ENCODE measurements at regions not wholly inside any gene's neighbourhood (a gene's known extent, or its start where the extent isn't known, plus 50 kb on each side); places are given as distances from the start of the nearest gene placed in this dataset.

DNA sequence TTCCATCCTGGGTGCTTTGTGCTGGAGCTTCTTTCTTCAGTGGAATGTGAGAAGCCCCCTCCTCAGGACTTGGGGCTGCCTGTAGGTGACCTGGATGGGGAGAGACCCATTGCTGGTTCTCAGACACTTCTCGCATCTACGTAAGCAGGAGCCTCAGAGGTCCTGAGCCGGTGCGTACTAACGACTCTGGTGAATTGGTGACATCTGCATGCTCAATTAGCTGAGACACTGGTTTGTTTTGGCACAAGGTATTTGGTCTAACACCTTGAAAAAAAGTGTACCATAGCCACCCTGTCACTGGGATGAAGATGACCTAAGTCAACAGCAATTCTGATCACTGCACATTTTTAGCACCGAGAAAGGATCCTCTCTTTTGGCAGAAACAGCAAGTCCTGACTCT lies 57.7 kb downstream of the LRRC30 start:
- DNase-seq (ENCODE audit: low spot score in 2 of 2, unreplicated experiment in 2 of 2) = no peak
- Mint-ChIP-seq H3K36me3 (no peaks in the 10 kb centered on the region), H3K27me3 (ENCODE audit: low read depth) (no peaks in the 10 kb centered on the region), H3K4me1 (peaks cover 13% of the 10 kb centered on the region), H3K4me3 (no peak overlapping the region), H3K27ac (no peak overlapping the region), H3K9me3 (peaks cover 13% of the 10 kb centered on the region)
- TF ChIP-seq, protein P1, sequence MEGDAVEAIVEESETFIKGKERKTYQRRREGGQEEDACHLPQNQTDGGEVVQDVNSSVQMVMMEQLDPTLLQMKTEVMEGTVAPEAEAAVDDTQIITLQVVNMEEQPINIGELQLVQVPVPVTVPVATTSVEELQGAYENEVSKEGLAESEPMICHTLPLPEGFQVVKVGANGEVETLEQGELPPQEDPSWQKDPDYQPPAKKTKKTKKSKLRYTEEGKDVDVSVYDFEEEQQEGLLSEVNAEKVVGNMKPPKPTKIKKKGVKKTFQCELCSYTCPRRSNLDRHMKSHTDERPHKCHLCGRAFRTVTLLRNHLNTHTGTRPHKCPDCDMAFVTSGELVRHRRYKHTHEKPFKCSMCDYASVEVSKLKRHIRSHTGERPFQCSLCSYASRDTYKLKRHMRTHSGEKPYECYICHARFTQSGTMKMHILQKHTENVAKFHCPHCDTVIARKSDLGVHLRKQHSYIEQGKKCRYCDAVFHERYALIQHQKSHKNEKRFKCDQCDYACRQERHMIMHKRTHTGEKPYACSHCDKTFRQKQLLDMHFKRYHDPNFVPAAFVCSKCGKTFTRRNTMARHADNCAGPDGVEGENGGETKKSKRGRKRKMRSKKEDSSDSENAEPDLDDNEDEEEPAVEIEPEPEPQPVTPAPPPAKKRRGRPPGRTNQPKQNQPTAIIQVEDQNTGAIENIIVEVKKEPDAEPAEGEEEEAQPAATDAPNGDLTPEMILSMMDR (IDR thresholded peaks at IDR 0.05; ENCODE audit: unreplicated experiment) = no peak

DNA sequence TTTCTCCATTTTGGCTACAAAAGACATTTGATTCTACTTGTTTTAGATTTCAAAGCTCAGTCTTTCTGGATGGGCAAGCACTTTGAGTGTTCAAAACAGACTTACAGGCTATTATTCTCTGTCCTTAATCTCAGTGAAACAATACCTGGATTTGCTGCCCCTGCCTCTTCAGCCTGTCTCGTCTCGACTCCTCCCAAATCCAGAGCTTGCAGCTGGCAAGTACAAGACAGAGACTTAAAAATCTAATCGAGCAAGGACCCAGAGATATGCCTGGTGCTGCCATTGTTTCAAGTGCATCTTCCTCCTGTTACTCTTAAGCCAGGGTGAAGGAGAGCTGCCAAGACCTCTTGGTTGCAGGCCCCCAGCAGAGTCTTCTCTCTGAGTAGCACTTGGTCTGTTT lies 59.2 kb downstream of the LRRC30 start:
- Mint-ChIP-seq H3K36me3 (peaks cover 1% of the 10 kb centered on the region), H3K4me3 (no peak overlapping the region), H3K27ac (no peak overlapping the region), H3K4me1 (peaks cover 13% of the 10 kb centered on the region), H3K27me3 (ENCODE audit: low read depth) (no peaks in the 10 kb centered on the region), H3K9me3 (peaks cover 21% of the 10 kb centered on the region)
- TF ChIP-seq, protein P1 (IDR thresholded peaks at IDR 0.05; ENCODE audit: unreplicated experiment) = no peak
- DNase-seq (ENCODE audit: low spot score in 2 of 2, unreplicated experiment in 2 of 2) = no peak

DNA sequence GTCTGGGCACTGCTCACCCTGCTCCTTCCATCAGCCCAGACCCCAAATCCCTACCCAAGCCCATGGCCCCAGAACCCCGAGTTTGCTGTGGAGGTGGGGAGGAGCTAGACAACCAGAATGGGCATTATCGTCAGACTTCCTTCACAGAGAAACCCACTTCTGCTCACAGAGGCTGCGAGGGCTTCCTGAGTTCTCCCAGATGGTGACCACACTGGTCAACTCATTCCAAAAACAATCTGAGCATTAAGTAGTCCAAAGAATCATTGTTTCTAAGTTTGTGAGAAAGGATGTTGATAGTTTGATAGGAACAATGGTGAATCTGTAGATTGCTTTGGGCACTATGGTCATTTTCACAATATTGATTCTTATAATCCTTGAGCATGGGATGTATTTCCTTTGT lies 60.2 kb downstream of the LRRC30 start:
- no peak overlapping the region for H3K4me3 Mint-ChIP-seq
- H3K27ac Mint-ChIP-seq = no peak overlapping the region
- peaks cover 2% of the 10 kb centered on the region for H3K36me3 Mint-ChIP-seq
- H3K9me3 Mint-ChIP-seq = peaks cover 30% of the 10 kb centered on the region
- H3K4me1 Mint-ChIP-seq = peaks cover 13% of the 10 kb centered on the region
- TF ChIP-seq, protein P1 (IDR thresholded peaks at IDR 0.05; ENCODE audit: unreplicated experiment) = no peak
- no peaks in the 10 kb centered on the region for H3K27me3 Mint-ChIP-seq (ENCODE audit: low read depth)
- no peak for DNase-seq (ENCODE audit: low spot score in 2 of 2, unreplicated experiment in 2 of 2)

DNA sequence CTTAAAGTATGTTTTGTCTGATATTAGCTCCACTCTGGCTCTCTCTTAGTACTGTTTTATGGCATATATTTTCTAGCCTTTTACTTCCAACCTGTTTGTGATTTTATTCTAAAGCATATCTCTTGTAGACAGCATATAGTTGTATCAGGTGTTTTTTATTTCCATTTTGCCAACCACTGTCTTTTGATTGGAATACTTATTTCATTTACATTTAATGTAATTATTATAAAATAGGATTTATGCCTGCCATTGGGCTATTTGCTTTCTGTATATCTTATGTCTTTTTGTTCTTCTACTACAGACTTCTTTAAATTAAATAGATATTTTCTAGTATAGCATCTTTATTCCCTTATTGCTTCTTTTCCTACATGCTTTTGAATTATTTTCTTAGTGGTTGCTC lies 67.3 kb downstream of the LRRC30 start:
- Mint-ChIP-seq H3K4me1 (peaks cover 2% of the 10 kb centered on the region), H3K27me3 (ENCODE audit: low read depth) (no peaks in the 10 kb centered on the region), H3K4me3 (no peak overlapping the region), H3K36me3 (peaks cover 14% of the 10 kb centered on the region), H3K9me3 (peaks cover 62% of the 10 kb centered on the region), H3K27ac (no peak overlapping the region)
- TF ChIP-seq, protein P1 (IDR thresholded peaks at IDR 0.05; ENCODE audit: unreplicated experiment) = peak; percentile 19
- no peak for DNase-seq (ENCODE audit: low spot score in 2 of 2, unreplicated experiment in 2 of 2)

DNA sequence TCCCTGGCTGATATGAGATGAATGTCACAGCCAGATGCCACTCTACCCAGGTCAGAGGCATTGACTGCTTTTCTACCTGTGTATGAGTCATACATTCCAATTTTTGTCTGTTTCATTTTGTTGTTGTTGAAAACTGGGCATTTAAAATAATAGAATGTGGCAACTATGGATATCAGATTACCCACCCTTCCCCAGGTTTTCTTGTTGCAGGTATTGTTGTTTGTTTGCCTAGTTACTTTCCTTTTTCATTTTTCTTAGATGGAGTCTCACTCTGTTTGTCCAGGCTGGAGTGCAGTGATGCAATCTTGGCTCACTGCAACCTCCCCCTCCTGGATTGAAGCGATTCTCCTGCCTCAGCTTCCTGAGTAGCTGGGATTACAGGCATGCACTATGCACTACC lies 70.2 kb downstream of the LRRC30 start:
- H3K4me3 Mint-ChIP-seq = no peak overlapping the region
- no peak for DNase-seq (ENCODE audit: low spot score in 2 of 2, unreplicated experiment in 2 of 2)
- peaks cover 12% of the 10 kb centered on the region for H3K36me3 Mint-ChIP-seq
- peaks cover 12% of the 10 kb centered on the region for H3K4me1 Mint-ChIP-seq
- no peaks in the 10 kb centered on the region for H3K27me3 Mint-ChIP-seq (ENCODE audit: low read depth)
- no peak overlapping the region for H3K27ac Mint-ChIP-seq
- TF ChIP-seq, protein P1 (IDR thresholded peaks at IDR 0.05; ENCODE audit: unreplicated experiment) = no peak
- peaks cover 40% of the 10 kb centered on the region for H3K9me3 Mint-ChIP-seq

Data from mesothelial cell of epicardium (in vitro differentiated cells).